Natural killer cell (primary cell): ENCODE measurements at regions not wholly inside any gene's neighbourhood (a gene's known extent, or its start where the extent isn't known, plus 50 kb on each side); places are given as distances from the start of the nearest gene placed in this dataset.

Source experiments
- ATAC-seq, 3 donors: fragments of 150-1000 bp in 2 of 3; fragments of 200-7000 bp in 1 of 3; cut with Tn5 transposase; 1 replicate in 1 of 3; 2 replicates in 2 of 3; pipeline ENCODE4 v1.10.0; 2021; ENCODE audit warnings: mild to moderate bottlenecking in 2 of 3, moderate library complexity in 2 of 3
- DNase-seq, 2 donors: peaks; one replicate each; pipeline versions ENCODE4 v3.0.0 to v3.0.0-alpha.2; 2013 to 2021; ENCODE audit warnings: mixed read lengths in 1 of 2
- H3K27ac ChIP-seq: one replicate; pipeline ENCODE4 v1.5.1; 2013; ENCODE audit warnings: mild to moderate bottlenecking, low read length
- H3K27me3 ChIP-seq: one replicate; pipeline ENCODE4 v1.6.1; 2013; ENCODE audit warnings: low read length; ENCODE audit not compliant: control insufficient read depth, insufficient read depth
- H3K36me3 ChIP-seq: one replicate; pipeline ENCODE4 v1.6.1; 2013; ENCODE audit warnings: low read length; ENCODE audit not compliant: control insufficient read depth, insufficient read depth
- H3K4me1 ChIP-seq: one replicate; pipeline ENCODE4 v1.6.1; 2013; ENCODE audit warnings: low read length; ENCODE audit not compliant: control insufficient read depth, insufficient read depth
- H3K4me3 ChIP-seq: one replicate; pipeline ENCODE4 v1.5.1; 2013; ENCODE audit warnings: low read length
- H3K9me3 ChIP-seq: one replicate; pipeline ENCODE4 v1.6.1; 2013; ENCODE audit warnings: low read length; ENCODE audit not compliant: control insufficient read depth, insufficient read depth
- H3K27ac Mint-ChIP-seq, 2 donors: one replicate each; pipeline ENCODE4 v1.8.0; 2022; ENCODE audit warnings: mild to moderate bottlenecking in 2 of 2, mixed read lengths in 2 of 2, moderate library complexity in 1 of 2
- H3K27me3 Mint-ChIP-seq, 2 donors: one replicate each; pipeline ENCODE4 v1.8.0; 2022; ENCODE audit warnings: low read depth in 2 of 2, mixed read lengths in 2 of 2
- H3K36me3 Mint-ChIP-seq: one replicate; pipeline ENCODE4 v1.8.0; 2022; ENCODE audit warnings: mixed read lengths
- H3K4me1 Mint-ChIP-seq, 2 donors: one replicate each; pipeline ENCODE4 v1.8.0; 2022; ENCODE audit warnings: mixed read lengths in 2 of 2
- H3K4me3 Mint-ChIP-seq: one replicate; pipeline ENCODE4 v1.8.0; 2022; ENCODE audit warnings: mild to moderate bottlenecking, moderate library complexity, mixed read lengths
- H3K9me3 Mint-ChIP-seq, 2 donors: one replicate each; pipeline ENCODE4 v1.8.0; 2022; ENCODE audit warnings: mixed read lengths in 2 of 2
- WGBS: methylation state at CpG from one replicate; pipeline ENCODE4 v1.1.7; 2013; ENCODE audit warnings: missing lambda C conversion rate; ENCODE audit not compliant: insufficient coverage; 5-methylcytosine and 5-hydroxymethylcytosine counted together
- intact Hi-C: fragments of 100-400 bp; cut with micrococcal nuclease; formaldehyde crosslinking; loops from one replicate; pipeline ENCODE4 v1.14.2; 2022
- TF ChIP-seq, protein P1 (sequence below): fragments of 200-600 bp; IDR thresholded peaks from one replicate; pipeline ENCODE4 v1.8.0; 2022; ENCODE audit warnings: antibody characterized with exemption

DNA sequence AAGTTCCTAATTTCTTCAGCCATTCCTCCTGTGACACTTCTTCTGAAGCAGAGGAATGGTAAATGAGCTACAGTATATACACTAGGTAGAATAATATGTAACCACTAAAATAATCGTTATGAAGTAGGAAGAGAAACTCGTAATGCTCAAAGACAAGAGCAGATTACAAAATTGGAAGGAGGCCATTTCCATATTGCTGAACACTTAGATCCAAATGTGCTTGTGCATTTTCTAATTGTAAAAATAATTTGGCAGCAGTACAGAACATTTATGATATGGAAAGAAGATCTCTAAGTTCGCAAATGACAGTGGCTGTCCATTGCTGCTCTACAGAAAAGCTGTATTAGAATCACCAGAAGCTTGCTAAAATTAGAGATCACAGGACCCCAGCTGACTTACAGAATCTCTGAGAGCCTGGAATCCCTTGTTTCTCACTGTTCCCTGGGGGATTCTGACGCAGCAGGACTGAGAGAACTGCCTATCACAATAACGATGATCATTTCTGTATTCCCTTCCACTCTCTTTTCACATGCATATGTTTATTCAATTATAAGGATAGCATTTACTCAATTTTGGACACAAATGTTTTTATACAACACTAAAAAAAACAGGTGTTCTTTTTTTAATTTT lies 242.1 kb downstream of the OMA1 start:
- no peak for DNase-seq
- H3K27ac ChIP-seq: no peak overlapping the region
- H3K36me3 ChIP-seq: no peaks in the 10 kb centered on the region
- Mint-ChIP-seq H3K27me3 (peaks cover 0 to 2% of the 10 kb centered on the region in 2 donors), H3K4me1 (no peaks in the 10 kb centered on the region), H3K4me3 (no peak overlapping the region), H3K36me3 (no peaks in the 10 kb centered on the region), H3K9me3 (peaks cover 0 to 2% of the 10 kb centered on the region in 2 donors), H3K27ac (no peak overlapping the region)
- no peaks in the 10 kb centered on the region for H3K4me1 ChIP-seq
- no peaks in the 10 kb centered on the region for H3K27me3 ChIP-seq
- TF ChIP-seq, protein P1, sequence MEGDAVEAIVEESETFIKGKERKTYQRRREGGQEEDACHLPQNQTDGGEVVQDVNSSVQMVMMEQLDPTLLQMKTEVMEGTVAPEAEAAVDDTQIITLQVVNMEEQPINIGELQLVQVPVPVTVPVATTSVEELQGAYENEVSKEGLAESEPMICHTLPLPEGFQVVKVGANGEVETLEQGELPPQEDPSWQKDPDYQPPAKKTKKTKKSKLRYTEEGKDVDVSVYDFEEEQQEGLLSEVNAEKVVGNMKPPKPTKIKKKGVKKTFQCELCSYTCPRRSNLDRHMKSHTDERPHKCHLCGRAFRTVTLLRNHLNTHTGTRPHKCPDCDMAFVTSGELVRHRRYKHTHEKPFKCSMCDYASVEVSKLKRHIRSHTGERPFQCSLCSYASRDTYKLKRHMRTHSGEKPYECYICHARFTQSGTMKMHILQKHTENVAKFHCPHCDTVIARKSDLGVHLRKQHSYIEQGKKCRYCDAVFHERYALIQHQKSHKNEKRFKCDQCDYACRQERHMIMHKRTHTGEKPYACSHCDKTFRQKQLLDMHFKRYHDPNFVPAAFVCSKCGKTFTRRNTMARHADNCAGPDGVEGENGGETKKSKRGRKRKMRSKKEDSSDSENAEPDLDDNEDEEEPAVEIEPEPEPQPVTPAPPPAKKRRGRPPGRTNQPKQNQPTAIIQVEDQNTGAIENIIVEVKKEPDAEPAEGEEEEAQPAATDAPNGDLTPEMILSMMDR: no peak
- intact Hi-C loops: no loop called here
- no peak for ATAC-seq
- no peaks in the 10 kb centered on the region for H3K9me3 ChIP-seq
- no peak overlapping the region for H3K4me3 ChIP-seq
- WGBS: 87% methylated on average over 5 of the region's 5 CpGs

DNA sequence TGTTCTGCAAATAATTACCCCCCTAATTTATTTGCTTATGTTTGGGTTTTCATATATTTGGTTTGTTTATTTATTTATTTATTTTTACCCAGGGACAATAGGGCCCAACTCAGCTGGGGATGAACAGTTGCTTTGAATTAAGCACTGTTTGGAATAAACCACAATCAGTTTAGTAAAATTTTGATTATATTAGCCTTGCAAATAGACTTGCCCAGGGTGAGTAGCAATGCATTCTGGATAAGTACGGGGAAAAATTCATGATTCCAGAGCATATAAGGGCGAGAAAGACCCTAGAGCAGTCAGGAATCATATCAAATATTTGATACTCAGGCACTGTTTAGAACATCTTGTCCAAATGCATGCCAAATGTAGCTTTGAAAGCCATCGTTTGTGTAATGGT lies 242.7 kb downstream of the OMA1 start:
- no peak overlapping the region for H3K4me3 ChIP-seq
- H3K27ac ChIP-seq: no peak overlapping the region
- no peaks in the 10 kb centered on the region for H3K36me3 ChIP-seq
- WGBS: 74% methylated on average over 3 of the region's 3 CpGs
- Mint-ChIP-seq H3K36me3 (no peaks in the 10 kb centered on the region), H3K27ac (no peak overlapping the region), H3K27me3 (peaks cover 0 to 2% of the 10 kb centered on the region in 2 donors), H3K4me1 (no peaks in the 10 kb centered on the region), H3K4me3 (no peak overlapping the region), H3K9me3 (peaks cover 0 to 2% of the 10 kb centered on the region in 2 donors)
- no peak for DNase-seq
- H3K9me3 ChIP-seq: no peaks in the 10 kb centered on the region
- intact Hi-C loops: no loop called here
- no peaks in the 10 kb centered on the region for H3K4me1 ChIP-seq
- no peak for ATAC-seq
- H3K27me3 ChIP-seq: no peaks in the 10 kb centered on the region
- TF ChIP-seq, protein P1: no peak

DNA sequence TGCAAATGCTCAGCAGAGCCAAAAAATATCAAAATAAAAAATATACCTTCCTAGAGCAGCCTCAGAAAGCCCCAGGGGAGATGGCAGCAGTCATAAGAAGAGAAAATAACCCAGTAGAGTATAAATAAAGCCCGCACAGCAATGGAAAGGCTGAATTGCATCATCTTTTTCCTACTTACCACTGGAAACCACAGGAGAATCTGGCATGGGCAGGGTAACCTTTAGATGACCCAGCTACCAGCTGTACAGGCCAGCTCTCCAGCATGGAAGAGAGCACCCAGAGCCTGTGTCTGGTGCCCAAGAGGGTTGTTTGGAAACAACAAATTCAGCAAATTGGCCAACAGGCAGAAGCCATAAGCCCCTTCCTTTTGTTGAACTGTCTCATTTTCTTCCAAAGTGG lies 253.1 kb downstream of the OMA1 start:
- H3K4me3 Mint-ChIP-seq: no peak overlapping the region
- Histone ChIP-seq H3K4me3 (no peak overlapping the region), H3K27me3 (no peaks in the 10 kb centered on the region), H3K4me1 (no peaks in the 10 kb centered on the region), H3K9me3 (no peaks in the 10 kb centered on the region), H3K36me3 (no peaks in the 10 kb centered on the region), H3K27ac (no peak overlapping the region)
- H3K36me3 Mint-ChIP-seq: no peaks in the 10 kb centered on the region
- no peaks in the 10 kb centered on the region for H3K9me3 Mint-ChIP-seq
- 86% methylated on average over 1 of the region's 1 CpG for WGBS
- H3K4me1 Mint-ChIP-seq: no peaks in the 10 kb centered on the region
- TF ChIP-seq, protein P1: no peak
- ATAC-seq (no peak), DNase-seq (no peak)
- H3K27me3 Mint-ChIP-seq: no peaks in the 10 kb centered on the region
- intact Hi-C loops: no loop called here
- H3K27ac Mint-ChIP-seq: no peak overlapping the region
